GM12875 (cell line): ENCODE measurements at regions not wholly inside any gene's neighbourhood (a gene's known extent, or its start where the extent isn't known, plus 50 kb on each side); places are given as distances from the start of the nearest gene placed in this dataset.

Source experiments
- H3K4me3 ChIP-seq: one replicate; pipeline ENCODE4 v1.5.1; 2011; ENCODE audit warnings: low read depth, low read length, control low read depth
- CTCF ChIP-seq: IDR thresholded peaks from 2 replicates; pipeline ENCODE4 v1.5.1; 2011; ENCODE audit warnings: low read depth, mild to moderate bottlenecking, control low read depth, inconsistent platforms, low read length, moderate library complexity, borderline replicate concordance; ENCODE audit not compliant: insufficient read depth

DNA sequence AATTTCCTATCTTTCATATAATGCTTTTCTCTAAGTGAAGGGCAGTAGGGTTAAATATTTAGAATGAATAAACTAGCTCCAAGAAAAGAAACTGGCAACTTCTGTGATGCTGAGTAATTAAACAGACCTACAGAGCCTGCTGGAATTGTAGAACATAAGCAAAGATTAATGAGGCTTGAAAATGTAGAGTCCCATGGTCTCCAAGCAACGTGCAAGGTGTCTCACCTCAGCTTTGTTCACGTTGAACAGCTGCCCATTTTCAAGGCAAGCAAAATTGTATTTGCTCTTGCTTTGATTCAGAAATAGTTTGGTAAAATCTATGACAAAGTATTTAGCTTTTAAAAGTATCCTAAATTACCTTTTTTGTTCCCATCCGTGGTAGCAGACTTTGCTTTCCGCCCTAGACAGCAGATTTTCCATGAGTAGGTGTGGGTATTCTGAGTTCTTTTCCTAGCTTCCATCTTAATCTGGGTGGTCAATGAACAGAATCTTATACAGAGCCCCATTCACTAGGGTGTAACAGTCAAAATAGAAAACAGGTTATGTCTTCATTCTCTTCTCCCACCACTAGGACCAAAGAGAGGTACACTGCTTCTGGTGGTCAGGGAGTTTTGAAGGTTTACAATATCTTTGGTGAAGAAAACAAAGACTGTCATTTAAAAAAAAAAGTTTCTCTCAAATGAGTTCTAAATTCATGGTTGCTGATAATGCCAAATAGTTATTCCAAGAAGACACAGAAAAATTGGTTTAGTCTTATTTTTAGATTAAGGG, 52.1 kb upstream of the TYRP1 start:
- no peak for TF ChIP-seq CTCF
- H3K4me3 ChIP-seq = no peak overlapping the region
